H9 (cell line): ENCODE measurements at regions not wholly inside any gene's neighbourhood (a gene's known extent, or its start where the extent isn't known, plus 50 kb on each side); places are given as distances from the start of the nearest gene placed in this dataset.
A peak's percentile ranks its signal among the peaks of the same experiment; 100 is the strongest.

Experiments used
- DNase-seq: peaks from one replicate; pipeline ENCODE4 v3.0.0-alpha.2; 2017
- H2AFZ ChIP-seq: one replicate; pipeline ENCODE4 v1.6.1; 2013; ENCODE audit warnings: mild to moderate bottlenecking, low read length, control low read depth, moderate library complexity
- H2AK5ac ChIP-seq: 2 replicates; pipeline ENCODE4 v1.6.1; 2013; ENCODE audit warnings: low read length, control low read depth, mixed read lengths; ENCODE audit not compliant: insufficient read length
- H2BK120ac ChIP-seq: one replicate; pipeline ENCODE4 v1.6.1; 2013; ENCODE audit warnings: low read depth, mild to moderate bottlenecking, low read length, control low read depth, inconsistent platforms; ENCODE audit not compliant: poor library complexity, severe bottlenecking
- H2BK12ac ChIP-seq: 2 replicates; pipeline ENCODE4 v1.6.1; 2013; ENCODE audit warnings: low read length, control low read depth, mixed read lengths, low read depth; ENCODE audit not compliant: insufficient read length
- H2BK15ac ChIP-seq: 2 replicates; pipeline ENCODE4 v1.6.1; 2013; ENCODE audit warnings: low read depth, low read length, control low read depth
- H2BK20ac ChIP-seq: one replicate; pipeline ENCODE4 v1.6.1; 2013; ENCODE audit warnings: low read depth, mild to moderate bottlenecking, low read length, control low read depth, inconsistent platforms; ENCODE audit not compliant: poor library complexity, severe bottlenecking
- H2BK5ac ChIP-seq: 2 replicates; pipeline ENCODE4 v1.6.1; 2013; ENCODE audit warnings: low read length, control low read depth, mixed read lengths; ENCODE audit not compliant: insufficient read length
- H3K14ac ChIP-seq: 2 replicates; pipeline ENCODE4 v1.6.1; 2013; ENCODE audit warnings: low read length, control low read depth; ENCODE audit not compliant: insufficient read depth
- H3K18ac ChIP-seq: 2 replicates; pipeline ENCODE4 v1.6.1; 2013; ENCODE audit warnings: low read depth, mild to moderate bottlenecking, mixed read lengths, low read length, control low read depth; ENCODE audit not compliant: insufficient read length
- H3K23ac ChIP-seq: 2 replicates; pipeline ENCODE4 v1.6.1; 2013; ENCODE audit warnings: low read length, control low read depth, mixed read lengths, low read depth; ENCODE audit not compliant: insufficient read length
- H3K23me2 ChIP-seq: 2 replicates; pipeline ENCODE4 v1.6.1; 2013; ENCODE audit warnings: low read depth, mild to moderate bottlenecking, mixed read lengths, low read length, control low read depth; ENCODE audit not compliant: insufficient read length, poor library complexity, severe bottlenecking
- H3K27ac ChIP-seq: 2 replicates; pipeline ENCODE4 v1.5.1; 2013; ENCODE audit warnings: low read length, control low read depth, mixed read lengths, low read depth; ENCODE audit not compliant: insufficient read length
- H3K27me3 ChIP-seq: 2 replicates; pipeline ENCODE4 v1.6.1; 2013; ENCODE audit warnings: low read length, control low read depth, inconsistent platforms; ENCODE audit not compliant: insufficient read depth
- H3K4ac ChIP-seq: 2 replicates; pipeline ENCODE4 v1.6.1; 2013; ENCODE audit warnings: low read depth, mild to moderate bottlenecking, control low read depth, inconsistent platforms, low read length, moderate library complexity
- H3K4me1 ChIP-seq: 2 replicates; pipeline ENCODE4 v1.6.1; 2013; ENCODE audit warnings: low read length, control low read depth, inconsistent platforms; ENCODE audit not compliant: insufficient read depth
- H3K4me2 ChIP-seq: 2 replicates; pipeline ENCODE4 v1.6.1; 2013; ENCODE audit warnings: low read length, control low read depth, mixed read lengths; ENCODE audit not compliant: insufficient read length, insufficient read depth
- H3K56ac ChIP-seq: 2 replicates; pipeline ENCODE4 v1.6.1; 2013; ENCODE audit warnings: low read depth, mild to moderate bottlenecking, mixed read lengths, low read length, control low read depth; ENCODE audit not compliant: insufficient read length
- H3K79me1 ChIP-seq: 2 replicates; pipeline ENCODE4 v1.6.1; 2013; ENCODE audit warnings: low read depth, mild to moderate bottlenecking, moderate library complexity, low read length, control low read depth, inconsistent platforms; ENCODE audit not compliant: insufficient read depth, poor library complexity, severe bottlenecking
- H3K79me2 ChIP-seq: 2 replicates; pipeline ENCODE4 v1.6.1; 2013; ENCODE audit warnings: low read length, control low read depth, inconsistent platforms; ENCODE audit not compliant: insufficient read depth
- H3K9ac ChIP-seq: 2 replicates; pipeline ENCODE4 v1.6.1; 2013; ENCODE audit warnings: low read length, control low read depth, mixed read lengths; ENCODE audit not compliant: insufficient read length; ENCODE audit errors: extremely low read depth
- H3K9me3 ChIP-seq: one replicate; pipeline ENCODE4 v1.6.1; 2013; ENCODE audit warnings: low read depth, low read length, inconsistent platforms; ENCODE audit not compliant: control insufficient read depth
- H3T11ph ChIP-seq: one replicate; pipeline ENCODE4 v1.6.1; 2013; ENCODE audit warnings: mild to moderate bottlenecking, low read length, control low read depth, inconsistent platforms
- H4K20me1 ChIP-seq: one replicate; pipeline ENCODE4 v1.6.1; 2013; ENCODE audit not compliant: control insufficient read depth, insufficient read length, insufficient read depth
- H4K5ac ChIP-seq: 2 replicates; pipeline ENCODE4 v1.6.1; 2013; ENCODE audit warnings: low read depth, mild to moderate bottlenecking, mixed read lengths, low read length, control low read depth; ENCODE audit not compliant: insufficient read length
- H4K8ac ChIP-seq: replicated peaks from 2 replicates; pipeline ENCODE4 v1.6.1; 2013; ENCODE audit warnings: low read length, control low read depth, mixed read lengths, low read depth; ENCODE audit not compliant: insufficient read length
- H4K91ac ChIP-seq: 2 replicates; pipeline ENCODE4 v1.6.1; 2013; ENCODE audit warnings: low read depth, mild to moderate bottlenecking, moderate library complexity, mixed read lengths, low read length, control low read depth; ENCODE audit not compliant: insufficient read length
- H3K27ac Mint-ChIP-seq, 3 experiments: 2 replicates in 2 of 3; 3 replicates in 1 of 3; pipeline ENCODE4 v1.8.0; 2020 to 2021; ENCODE audit warnings: mixed read lengths in 3 of 3, mild to moderate bottlenecking in 1 of 3, moderate library complexity in 1 of 3
- H3K27me3 Mint-ChIP-seq: 2 replicates; pipeline ENCODE4 v1.8.0; 2021; ENCODE audit warnings: low read depth, mild to moderate bottlenecking, moderate library complexity, mixed read lengths
- H3K36me3 Mint-ChIP-seq, 3 experiments: 2 replicates in 2 of 3; 3 replicates in 1 of 3; pipeline ENCODE4 v1.8.0; 2020 to 2021; ENCODE audit warnings: low read depth in 3 of 3, mixed read lengths in 3 of 3; ENCODE audit not compliant: insufficient read depth in 1 of 3
- H3K4me1 Mint-ChIP-seq, 2 experiments: 2 replicates each; pipeline ENCODE4 v1.8.0; 2020; ENCODE audit warnings: mixed read lengths in 2 of 2
- H3K4me3 Mint-ChIP-seq, 2 experiments: 2 replicates in 1 of 2; 3 replicates in 1 of 2; pipeline ENCODE4 v1.8.0; 2020 to 2021; ENCODE audit warnings: mild to moderate bottlenecking in 2 of 2, mixed read lengths in 2 of 2, moderate library complexity in 1 of 2
- H3K9me3 Mint-ChIP-seq, 2 experiments: 2 replicates in 1 of 2; 3 replicates in 1 of 2; pipeline ENCODE4 v1.8.0; 2020; ENCODE audit warnings: mild to moderate bottlenecking in 2 of 2, mixed read lengths in 2 of 2, moderate library complexity in 1 of 2
- CTCF ChIP-seq: fragments of 200-600 bp; sonication (generic); conservative IDR thresholded peaks from 3 replicates; pipeline ENCODE4 v1.8.0; 2021; ENCODE audit warnings: antibody characterized with exemption, mild to moderate bottlenecking
- WGBS: extraction: QIAGEN DNeasy Blood & Tissue Kit; methylation state at CpG from one replicate; pipeline ENCODE4 v1.1.7; 2013; ENCODE audit warnings: missing lambda C conversion rate, low lambda C conversion rate, mixed read lengths; ENCODE audit not compliant: insufficient read length; ENCODE audit errors: extremely low coverage; 5-methylcytosine and 5-hydroxymethylcytosine counted together

- Histone ChIP-seq H2BK5ac (no peak overlapping the region), H3K27me3 (peaks cover 26% of the 10 kb centered on the region; the same call in 1 of the 2 replicates), H3K14ac (no peak overlapping the region), H3K23me2 (peaks cover 16% of the 10 kb centered on the region), H2BK15ac (no peak overlapping the region), H3K9ac (no peak overlapping the region), H3K27ac (no peak overlapping the region), H4K20me1 (no peaks in the 10 kb centered on the region), H2BK12ac (no peak overlapping the region), H3K18ac (no peak overlapping the region), H3K79me1 (no peaks in the 10 kb centered on the region), H3K9me3 (no peaks in the 10 kb centered on the region), H4K8ac (no peak overlapping the region), H3K4me1 (no peaks in the 10 kb centered on the region), H3T11ph (no peak overlapping the region), H3K56ac (no peak overlapping the region), H4K5ac (no peak overlapping the region), H3K79me2 (no peaks in the 10 kb centered on the region), H2AK5ac (no peak overlapping the region), H2BK20ac (no peak overlapping the region), H3K4ac (no peak overlapping the region), H2BK120ac (no peak overlapping the region), H3K23ac (no peak overlapping the region), H4K91ac (no peak overlapping the region), H2AFZ (no peak overlapping the region), H3K4me2 (no peak overlapping the region)
- Mint-ChIP-seq H3K36me3 (peaks cover 3 to 7% (median 5%) of the 10 kb centered on the region in 3 experiments; a peak in 2 of 7 replicates), H3K4me1 (peaks cover 9 to 16% of the 10 kb centered on the region in 2 experiments), H3K27ac (no peak overlapping the region), H3K4me3 (peak overlapping the region in 1 of 2 experiments; percentile 78; a peak in 2 of 5 replicates), H3K9me3 (no peaks in the 10 kb centered on the region), H3K27me3 (peaks cover 71% of the 10 kb centered on the region)
- DNase-seq, result no peak
- WGBS, result no CpG with 5 or more reads among the region's 3 CpGs
- no peak for TF ChIP-seq CTCF
Observed at GRCh38 chr6:30005482-30005881, 55.6 kb upstream of the POLR1H start.
